ENCODE measurements at regions not wholly inside any gene's neighbourhood (a gene's known extent, or its start where the extent isn't known, plus 50 kb on each side); places are given as distances from the start of the nearest gene placed in this dataset.

GRCh38 chr11:37558619-37559210 lies 960.7 kb upstream of the RAG2 start:
- H3K27me3 ChIP-seq (ENCODE audit: low read depth): no peaks in the 10 kb centered on the region
- TF ChIP-seq CTCF (IDR thresholded peaks at IDR 0.05; ENCODE audit: borderline replicate concordance): no peak
- intact Hi-C loops (cut with micrococcal nuclease): no loop called here
- H3K36me3 ChIP-seq: no peaks in the 10 kb centered on the region
- no peak overlapping the region for H3K27ac ChIP-seq (replicated peaks)
- H3K9me3 ChIP-seq (replicated peaks): no peaks in the 10 kb centered on the region
- no peak for DNase-seq
- no peak overlapping the region for H3K4me3 ChIP-seq
- no peaks in the 10 kb centered on the region for H3K4me1 ChIP-seq

- no peak for TF ChIP-seq CTCF (IDR thresholded peaks at IDR 0.05; ENCODE audit: borderline replicate concordance)
- no peaks in the 10 kb centered on the region for H3K36me3 ChIP-seq
- intact Hi-C loops (cut with micrococcal nuclease): no loop called here
- H3K9me3 ChIP-seq (replicated peaks): no peaks in the 10 kb centered on the region
- no peak for DNase-seq
- no peaks in the 10 kb centered on the region for H3K4me1 ChIP-seq
- H3K27me3 ChIP-seq (ENCODE audit: low read depth): no peaks in the 10 kb centered on the region
- H3K4me3 ChIP-seq: no peak overlapping the region
- H3K27ac ChIP-seq (replicated peaks): no peak overlapping the region
Observed at GRCh38 chr11:37557990-37558389, 960.0 kb upstream of the RAG2 start.

- Histone ChIP-seq H3K4me3 (no peak overlapping the region), H3K27ac (replicated peaks) (no peak overlapping the region), H3K9me3 (replicated peaks) (no peaks in the 10 kb centered on the region), H3K4me1 (no peaks in the 10 kb centered on the region), H3K27me3 (ENCODE audit: low read depth) (no peaks in the 10 kb centered on the region), H3K36me3 (no peaks in the 10 kb centered on the region)
- intact Hi-C loops (cut with micrococcal nuclease): no loop called here
- no peak for TF ChIP-seq CTCF (IDR thresholded peaks at IDR 0.05; ENCODE audit: borderline replicate concordance)
- DNase-seq: no peak
Observed at GRCh38 chr11:37552284-37552683, 954.2 kb upstream of the RAG2 start.

- H3K36me3 ChIP-seq: no peaks in the 10 kb centered on the region
- no peak overlapping the region for H3K27ac ChIP-seq (replicated peaks)
- no peak overlapping the region for H3K4me3 ChIP-seq
- no peaks in the 10 kb centered on the region for H3K27me3 ChIP-seq (ENCODE audit: low read depth)
- intact Hi-C loops (cut with micrococcal nuclease): no loop called here
- H3K4me1 ChIP-seq: no peaks in the 10 kb centered on the region
- no peak for DNase-seq
- TF ChIP-seq CTCF (IDR thresholded peaks at IDR 0.05; ENCODE audit: borderline replicate concordance): no peak
- H3K9me3 ChIP-seq (replicated peaks): peaks cover 9% of the 10 kb centered on the region
Observed at GRCh38 chr11:37544491-37544890, 946.5 kb upstream of the RAG2 start.

GRCh38 chr11:37533830-37534229 lies 935.8 kb upstream of the RAG2 start:
- Histone ChIP-seq H3K27me3 (ENCODE audit: low read depth) (no peaks in the 10 kb centered on the region), H3K27ac (replicated peaks) (no peak overlapping the region), H3K36me3 (no peaks in the 10 kb centered on the region), H3K9me3 (replicated peaks) (peaks cover 14% of the 10 kb centered on the region), H3K4me1 (no peaks in the 10 kb centered on the region), H3K4me3 (no peak overlapping the region)
- no peak for TF ChIP-seq CTCF (IDR thresholded peaks at IDR 0.05; ENCODE audit: borderline replicate concordance)
- intact Hi-C loops (cut with micrococcal nuclease): no loop called here
- DNase-seq: no peak

All from left ventricle myocardium inferior (tissue), 1 donor.